HG03469 (cell line): ENCODE measurements at regions not wholly inside any gene's neighbourhood (a gene's known extent, or its start where the extent isn't known, plus 50 kb on each side); places are given as distances from the start of the nearest gene placed in this dataset.

ENCODE experiments used
- ATAC-seq: cut with Tn5 transposase; IDR thresholded peaks from one replicate; pipeline ENCODE4 v1.9.1; 2021; ENCODE audit warnings: mild to moderate bottlenecking, moderate library complexity, moderate number of reproducible peaks; ENCODE audit not compliant: unreplicated experiment

- ATAC-seq = no peak
These were observed 276.6 kb upstream of the VLDLR start for GRCh38 chr9:2345013-2345412.

DNA sequence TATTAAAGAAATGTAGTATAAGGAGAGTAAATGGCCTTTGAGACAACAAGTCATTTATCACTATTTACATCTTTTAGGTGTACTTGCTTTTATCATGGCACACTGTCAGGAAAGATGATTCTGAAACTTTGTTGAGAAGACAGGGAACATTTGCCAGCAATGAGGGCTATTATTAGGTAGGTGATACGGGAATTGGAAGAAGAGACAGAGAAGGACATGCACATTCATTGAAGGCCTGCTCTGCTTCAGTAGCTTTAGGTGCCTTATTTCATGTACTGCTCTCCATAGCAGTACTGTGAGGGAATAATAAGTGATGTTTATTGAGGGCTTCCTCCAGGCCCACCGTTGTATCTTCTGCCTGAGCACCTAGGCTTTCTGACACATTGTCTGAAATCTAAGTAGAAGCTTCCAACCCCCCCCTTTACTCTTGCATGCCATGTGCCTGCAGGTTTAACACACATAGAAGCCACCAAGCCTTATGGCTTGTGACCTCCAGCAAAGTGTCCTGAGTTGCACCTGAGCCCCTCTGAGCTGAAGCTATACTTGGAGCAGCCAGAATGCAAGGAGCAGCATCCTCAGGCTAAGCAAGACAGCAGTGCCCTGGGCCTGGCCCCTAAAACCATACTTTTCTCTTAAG, 275.2 kb upstream of the VLDLR start:
- no peak for ATAC-seq

- no peak for ATAC-seq
These were observed 270.3 kb upstream of the VLDLR start for GRCh38 chr9:2351324-2351723.

DNA sequence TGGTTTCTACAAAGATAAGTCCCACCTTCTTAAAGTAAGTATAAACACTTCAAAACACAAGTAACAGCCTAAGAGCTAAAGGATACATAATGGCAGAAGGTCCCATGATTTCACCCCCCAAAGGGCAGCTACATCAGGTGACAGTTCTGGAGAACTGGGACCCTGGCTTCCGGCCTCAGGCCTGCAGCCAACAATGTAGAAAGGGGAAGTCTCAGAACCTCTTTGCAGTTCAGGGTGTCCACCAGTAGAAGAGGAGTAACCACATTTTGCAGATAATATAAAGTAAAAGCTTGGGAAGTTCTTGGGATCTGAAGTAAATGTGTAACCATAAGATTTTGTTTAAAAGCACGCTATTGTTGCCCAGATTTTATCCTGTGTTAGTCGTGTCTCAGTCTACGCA, 267.4 kb upstream of the VLDLR start:
- ATAC-seq = no peak

- ATAC-seq = no peak
These were observed 266.5 kb upstream of the VLDLR start for GRCh38 chr9:2354856-2355696.

DNA sequence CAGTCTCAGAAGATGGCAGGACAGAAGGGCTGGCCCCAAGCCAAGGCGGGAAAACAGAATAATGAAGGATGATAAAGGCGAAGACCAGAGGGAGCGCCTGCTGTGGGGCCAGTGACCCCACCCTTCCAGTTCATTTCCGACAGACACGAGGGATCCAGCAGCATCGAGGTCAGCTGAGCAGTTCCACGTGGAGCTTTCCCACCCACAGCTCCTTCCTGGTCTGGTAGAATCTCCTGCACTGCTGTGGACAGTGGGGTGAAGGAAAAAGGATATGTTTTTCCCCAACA, 265.9 kb upstream of the VLDLR start:
- ATAC-seq = no peak

- ATAC-seq = no peak
These were observed 265.4 kb upstream of the VLDLR start for GRCh38 chr9:2356041-2356790.

GRCh38 chr9:2359891-2360471, 261.6 kb upstream of the VLDLR start:
- ATAC-seq = no peak

DNA sequence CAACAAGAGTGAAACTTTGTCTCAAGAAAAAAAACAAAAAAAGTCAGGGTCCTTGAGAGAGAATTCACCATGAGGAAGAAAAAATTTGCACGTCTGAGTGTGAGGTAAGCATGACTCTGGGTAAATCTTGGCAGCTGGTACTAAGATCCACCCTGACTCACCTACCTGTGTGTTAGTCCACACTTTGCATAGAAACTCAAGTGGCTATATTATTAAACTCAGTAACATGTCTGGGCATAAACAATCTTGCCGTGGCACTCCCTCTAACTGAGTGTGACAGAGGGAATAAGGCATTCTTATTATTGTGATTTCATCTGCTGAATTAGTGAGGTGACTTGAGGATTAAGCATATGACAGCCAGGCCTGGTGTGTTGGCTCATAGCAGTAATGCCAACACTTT, 259.4 kb upstream of the VLDLR start:
- no peak for ATAC-seq

- ATAC-seq = no peak
These were observed 258.3 kb upstream of the VLDLR start for GRCh38 chr9:2363138-2363745.

DNA sequence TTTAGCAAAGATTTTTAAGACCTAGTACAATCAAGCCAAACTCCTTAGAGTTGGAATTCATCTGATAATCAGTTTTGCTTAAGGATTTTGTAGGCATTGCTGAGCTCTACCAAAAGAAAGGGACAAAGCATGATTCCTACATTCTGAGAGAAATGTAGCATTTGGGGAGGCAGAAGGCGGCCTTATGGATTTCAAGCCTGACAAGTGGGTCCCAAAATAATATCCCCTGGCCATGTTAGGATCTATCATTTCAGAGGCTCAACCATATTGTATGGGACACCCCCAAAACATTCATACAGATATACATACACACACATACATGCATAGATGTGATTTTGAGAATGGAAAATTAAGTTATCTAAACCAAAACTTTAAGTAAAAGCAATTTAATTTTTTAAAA, 257.8 kb upstream of the VLDLR start:
- ATAC-seq = no peak

DNA sequence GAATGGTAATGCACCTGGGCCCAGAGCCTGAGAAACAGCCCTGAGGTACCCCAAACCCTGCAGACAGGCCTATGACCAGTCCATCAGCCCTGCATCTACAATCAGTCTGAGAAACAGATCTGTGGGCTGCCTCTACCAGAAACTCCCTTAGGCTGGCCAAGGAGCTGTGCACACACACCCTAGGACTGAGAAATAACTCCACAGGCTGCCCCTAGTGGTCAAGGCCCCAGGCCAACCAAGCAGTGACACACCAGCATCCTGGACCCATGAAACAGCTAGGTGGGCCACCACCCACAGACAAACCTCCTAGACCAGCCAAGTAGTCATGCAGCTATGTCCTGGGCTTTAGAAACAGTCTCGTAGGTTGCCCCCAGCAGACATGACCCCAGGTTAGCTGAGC, 253.6 kb upstream of the VLDLR start:
- no peak for ATAC-seq

DNA sequence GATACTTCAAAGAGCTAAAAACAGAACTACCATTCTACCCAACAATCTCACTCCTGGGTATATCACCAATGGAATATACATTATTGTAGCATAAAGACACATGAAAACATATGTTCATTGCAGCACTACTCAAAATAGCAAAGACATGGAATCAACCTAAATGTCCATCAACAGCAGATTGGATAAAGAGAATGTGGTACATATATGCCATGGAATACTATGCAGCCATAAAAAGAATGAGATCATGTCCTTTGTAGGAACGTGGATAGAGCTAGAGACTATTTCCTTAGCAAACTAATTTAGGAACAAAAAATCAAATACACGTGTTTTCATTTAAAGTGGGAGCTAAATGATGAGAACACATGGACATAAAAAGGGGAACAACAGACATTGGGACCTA, 247.9 kb upstream of the VLDLR start:
- ATAC-seq = no peak

- ATAC-seq = no peak
These were observed 246.5 kb upstream of the VLDLR start for GRCh38 chr9:2375114-2375513.

GRCh38 chr9:2377117-2377516, 244.5 kb upstream of the VLDLR start:
- ATAC-seq = no peak

GRCh38 chr9:2377834-2378233, 243.8 kb upstream of the VLDLR start:
- no peak for ATAC-seq

DNA sequence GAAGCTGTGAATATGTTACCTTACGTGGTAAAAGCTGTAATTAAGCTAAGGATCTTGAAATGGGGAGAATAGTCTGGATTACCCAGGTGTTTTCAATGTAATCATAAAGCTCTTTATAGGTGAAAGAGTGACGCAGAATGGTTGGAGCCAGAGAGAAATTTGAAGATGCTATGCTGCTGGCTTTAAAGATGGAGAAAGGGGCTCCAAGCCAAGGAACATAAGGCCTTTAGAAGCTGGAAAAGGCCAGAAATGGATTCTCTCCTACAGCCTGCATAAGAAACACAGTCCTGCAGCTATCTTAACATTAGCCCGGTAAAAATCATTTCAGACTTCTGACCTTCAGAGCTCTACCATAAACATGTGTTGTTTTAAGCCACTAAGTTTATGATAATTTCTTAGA, 243.3 kb upstream of the VLDLR start:
- no peak for ATAC-seq

GRCh38 chr9:2378816-2379215, 242.8 kb upstream of the VLDLR start:
- no peak for ATAC-seq

DNA sequence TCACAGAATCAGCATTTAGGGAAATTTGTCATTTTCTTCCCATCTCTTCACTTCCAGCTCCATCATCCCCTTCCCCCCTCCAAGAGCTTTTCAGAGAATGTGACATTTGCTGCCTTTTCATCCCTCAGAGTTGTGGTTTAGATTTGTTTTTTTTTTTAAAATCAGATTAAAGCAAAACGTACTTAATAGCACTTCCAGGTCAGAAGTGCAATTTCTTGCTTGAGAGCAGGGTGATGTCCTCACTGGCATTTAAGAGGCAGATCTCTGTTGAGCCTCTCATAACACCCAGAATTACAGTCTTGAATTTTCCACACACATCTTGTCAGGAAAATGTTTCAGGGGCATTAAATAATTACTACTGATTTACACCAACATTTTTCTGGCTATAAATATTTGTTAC, 236.8 kb upstream of the VLDLR start:
- ATAC-seq = no peak

GRCh38 chr9:2385746-2386145, 235.8 kb upstream of the VLDLR start:
- ATAC-seq = no peak

GRCh38 chr9:2386566-2386965, 235.0 kb upstream of the VLDLR start:
- no peak for ATAC-seq
